SK-N-SH treated with all-trans-retinoic acid at 6 μM for 48 hours (cell line): ENCODE measurements at regions not wholly inside any gene's neighbourhood (a gene's known extent, or its start where the extent isn't known, plus 50 kb on each side); places are given as distances from the start of the nearest gene placed in this dataset.

Experiments
- ISL1 ChIP-seq: fragments of 250-450 bp; sonication (Bioruptor Pico); IDR thresholded peaks from 2 replicates; pipeline ENCODE4 v2.1.2; 2022; ENCODE audit warnings: mild to moderate bottlenecking, moderate library complexity
- PATZ1 ChIP-seq: fragments of 250-450 bp; sonication (Bioruptor Pico); IDR thresholded peaks from 2 replicates; pipeline ENCODE4 v1.8.0; 2020; ENCODE audit warnings: mild to moderate bottlenecking, moderate library complexity, borderline replicate concordance
- SNAI2 ChIP-seq: fragments of 250-450 bp; sonication (Bioruptor Pico); IDR thresholded peaks from 2 replicates; pipeline ENCODE4 v1.5.0; 2020; ENCODE audit warnings: mild to moderate bottlenecking, moderate library complexity
- ZFP30 ChIP-seq: fragments of 450-650 bp; formaldehyde crosslinking; IDR thresholded peaks from 2 replicates; pipeline ENCODE4 v1.5.0; 2022; ENCODE audit warnings: mild to moderate bottlenecking, moderate library complexity
- ZNF565 ChIP-seq: fragments of 450-650 bp; formaldehyde crosslinking; conservative IDR thresholded peaks from 2 replicates; pipeline ENCODE4 v1.5.0; 2020; ENCODE audit warnings: low read depth, mild to moderate bottlenecking, moderate library complexity

GRCh38 chr6:92827104-92827503 lies 592.3 kb downstream of the EPHA7 start:
- no peak for TF ChIP-seq SNAI2 (CRISPR knock-in tag)
- no peak for TF ChIP-seq ZFP30
- TF ChIP-seq ISL1 (CRISPR knock-in tag): no peak
- no peak for TF ChIP-seq ZNF565
- no peak for TF ChIP-seq PATZ1 (CRISPR knock-in tag)
